SK-N-SH (cell line): ENCODE measurements at regions not wholly inside any gene's neighbourhood (a gene's known extent, or its start where the extent isn't known, plus 50 kb on each side); places are given as distances from the start of the nearest gene placed in this dataset.

Experiments used
- CTCF ChIA-PET: fragments of 300-600, 350-600 bp; formaldehyde crosslinking; extraction: SDS; loops from one replicate; lab custom pipeline; 2021; lab: Yijun Ruan, JAX
- POLR2A ChIA-PET: fragments of 350-600 bp; sonication (Branson Sonifier 250); formaldehyde crosslinking; extraction: SDS; loops from one replicate; lab custom pipeline; 2020; ENCODE audit warnings: antibody characterized with exemption, inconsistent platforms; lab: Yijun Ruan, JAX
- DNase-seq: peaks from one replicate; pipeline ENCODE4 v3.0.0; 2012
- H2AFZ ChIP-seq: fragments of 200-600 bp; sonication (generic); 2 replicates; pipeline ENCODE4 v1.8.1; 2016; ENCODE audit warnings: antibody characterized with exemption, mild to moderate bottlenecking, low read depth
- H3F3A ChIP-seq: fragments of 200-600 bp; sonication (generic); replicated peaks from 2 replicates; pipeline ENCODE3; 2016; ENCODE audit warnings: antibody characterized with exemption, mild to moderate bottlenecking; ENCODE audit not compliant: insufficient read depth
- H3K27ac ChIP-seq, 2 experiments: fragments of 200-500 bp in 1 of 2; fragments of 200-600 bp in 1 of 2; sonication (Bioruptor generic) in 1 of 2; sonication (generic), shearing (Covaris generic) in 1 of 2; 2 replicates each; pipeline versions ENCODE4 v1.5.1 to v1.6.1; 2014 to 2016; ENCODE audit warnings: low read depth in 2 of 2, inconsistent platforms in 1 of 2, low read length in 1 of 2, mild to moderate bottlenecking in 1 of 2, mixed read lengths in 1 of 2
- H3K27me3 ChIP-seq: fragments of 200-600 bp; sonication (generic), shearing (Covaris generic); 2 replicates; pipeline ENCODE4 v1.6.1; 2016; ENCODE audit warnings: mixed run types; ENCODE audit not compliant: insufficient read depth
- H3K36me3 ChIP-seq, 2 experiments: fragments of 200-500 bp in 1 of 2; fragments of 200-600 bp in 1 of 2; sonication (Bioruptor generic) in 1 of 2; sonication (generic) in 1 of 2; replicated peaks in 1 of 2; 2 replicates each; pipeline versions ENCODE3 to v1.5.1; 2014 to 2016; ENCODE audit warnings: low read length in 1 of 2, mild to moderate bottlenecking in 1 of 2; ENCODE audit not compliant: insufficient read depth in 2 of 2, control insufficient read depth in 1 of 2
- H3K4me1 ChIP-seq, 2 experiments: fragments of 200-500 bp in 1 of 2; fragments of 200-600 bp in 1 of 2; sonication (Bioruptor generic) in 1 of 2; sonication (generic), shearing (Covaris generic) in 1 of 2; 2 replicates each; pipeline versions ENCODE4 v1.5.1 to v1.6.1; 2014 to 2016; ENCODE audit warnings: low read depth in 1 of 2, low read length in 1 of 2, mixed run types in 1 of 2; ENCODE audit not compliant: insufficient read depth in 2 of 2, control insufficient read depth in 1 of 2
- H3K4me2 ChIP-seq: fragments of 200-600 bp; sonication (generic), shearing (Covaris generic); 2 replicates; pipeline ENCODE4 v1.6.1; 2017; ENCODE audit warnings: mixed run types
- H3K4me3 ChIP-seq, 2 experiments: fragments of 200-500 bp in 1 of 2; fragments of 200-600 bp in 1 of 2; sonication (Bioruptor generic) in 1 of 2; sonication (generic), shearing (Covaris generic) in 1 of 2; 2 replicates each; pipeline versions ENCODE4 v1.5.1 to v1.8.1; 2014 to 2016; ENCODE audit warnings: low read depth in 2 of 2, inconsistent platforms in 1 of 2, low read length in 1 of 2, mild to moderate bottlenecking in 1 of 2, mixed read lengths in 1 of 2, moderate library complexity in 1 of 2
- H3K79me2 ChIP-seq: fragments of 200-600 bp; sonication (generic); 2 replicates; pipeline ENCODE4 v1.8.1; 2017; ENCODE audit warnings: mild to moderate bottlenecking; ENCODE audit not compliant: insufficient read depth
- H3K9ac ChIP-seq: fragments of 200-600 bp; sonication (generic); 2 replicates; pipeline ENCODE4 v1.6.1; 2017; ENCODE audit warnings: mixed run types
- H3K9me2 ChIP-seq: fragments of 200-600 bp; sonication (generic); 2 replicates; pipeline ENCODE4 v1.6.1; 2017; ENCODE audit warnings: mixed run types
- H3K9me3 ChIP-seq: fragments of 200-600 bp; sonication (generic); 2 replicates; pipeline ENCODE4 v1.6.1; 2017; ENCODE audit warnings: mixed run types, mild to moderate bottlenecking, moderate library complexity
- H4K20me1 ChIP-seq: fragments of 200-600 bp; sonication (generic); 2 replicates; pipeline ENCODE4 v1.6.1; 2017; ENCODE audit warnings: mild to moderate bottlenecking, mixed run types; ENCODE audit not compliant: insufficient read depth
- CHD2 ChIP-seq: fragments of 150-350 bp; IDR thresholded peaks from 2 replicates; pipeline ENCODE4 v1.6.1; 2018; ENCODE audit warnings: low read length; ENCODE audit not compliant: partially characterized antibody
- ELF1 ChIP-seq: IDR thresholded peaks from 2 replicates; pipeline ENCODE4 v1.4.0; 2012
- FOSL2 ChIP-seq: IDR thresholded peaks from 2 replicates; pipeline ENCODE4 v1.4.0; 2012; ENCODE audit warnings: low read depth, mild to moderate bottlenecking, moderate library complexity, borderline replicate concordance
- FOXJ3 ChIP-seq: sonication (generic); formaldehyde crosslinking; IDR thresholded peaks from 2 replicates; pipeline ENCODE4 v1.5.1; 2020; ENCODE audit warnings: mild to moderate bottlenecking, missing genetic modification reagents
- JUND ChIP-seq: IDR thresholded peaks from 2 replicates; pipeline ENCODE4 v1.4.0; 2012
- MEF2A ChIP-seq: IDR thresholded peaks from 2 replicates; pipeline ENCODE4 v1.4.0; 2012; ENCODE audit warnings: low read depth, borderline replicate concordance
- MXI1 ChIP-seq: IDR thresholded peaks from 2 replicates; pipeline ENCODE4 v1.6.1; 2012; ENCODE audit warnings: mild to moderate bottlenecking, low read depth, low read length, improper control_type of control experiment
- NRF1 ChIP-seq: IDR thresholded peaks from 2 replicates; pipeline ENCODE4 v1.6.1; 2012; ENCODE audit warnings: low read depth, mild to moderate bottlenecking, low read length
- POLR2AphosphoS5 ChIP-seq: IDR thresholded peaks from 2 replicates; pipeline ENCODE4 v1.6.1; 2012; ENCODE audit warnings: low read depth, low read length
- RCOR1 ChIP-seq: fragments of 150-350 bp; IDR thresholded peaks from 2 replicates; pipeline ENCODE4 v1.6.1; 2017; ENCODE audit warnings: antibody characterized with exemption, low read length
- RXRA ChIP-seq: IDR thresholded peaks from 2 replicates; pipeline ENCODE4 v1.4.0; 2012; ENCODE audit warnings: low read depth, mild to moderate bottlenecking, borderline replicate concordance
- SMC3 ChIP-seq: IDR thresholded peaks from 2 replicates; pipeline ENCODE4 v1.6.1; 2012; ENCODE audit warnings: low read depth, low read length, improper control_type of control experiment
- TEAD4 ChIP-seq: IDR thresholded peaks from 2 replicates; pipeline ENCODE4 v1.4.0; 2012; ENCODE audit warnings: mild to moderate bottlenecking, borderline replicate concordance; ENCODE audit not compliant: insufficient read depth
- ZBTB33 ChIP-seq: IDR thresholded peaks from 2 replicates; pipeline ENCODE4 v1.4.0; 2012; ENCODE audit warnings: low read depth, borderline replicate concordance
- WGBS: methylation state at CpG from one replicate; pipeline ENCODE4 v1.1.6; 2017; ENCODE audit warnings: low lambda C conversion rate; 5-methylcytosine and 5-hydroxymethylcytosine counted together
- TF ChIP-seq, protein P1 (sequence below): fragments of 200-600 bp; sonication (generic); IDR thresholded peaks from 2 replicates; pipeline ENCODE4 v1.6.1; 2017; ENCODE audit warnings: antibody characterized with exemption, mild to moderate bottlenecking, moderate library complexity
- TF ChIP-seq, protein P2 (sequence below): fragments of 150-350 bp; IDR thresholded peaks from 2 replicates; pipeline ENCODE4 v1.6.1; 2016; ENCODE audit warnings: mild to moderate bottlenecking, low read depth, low read length

DNA sequence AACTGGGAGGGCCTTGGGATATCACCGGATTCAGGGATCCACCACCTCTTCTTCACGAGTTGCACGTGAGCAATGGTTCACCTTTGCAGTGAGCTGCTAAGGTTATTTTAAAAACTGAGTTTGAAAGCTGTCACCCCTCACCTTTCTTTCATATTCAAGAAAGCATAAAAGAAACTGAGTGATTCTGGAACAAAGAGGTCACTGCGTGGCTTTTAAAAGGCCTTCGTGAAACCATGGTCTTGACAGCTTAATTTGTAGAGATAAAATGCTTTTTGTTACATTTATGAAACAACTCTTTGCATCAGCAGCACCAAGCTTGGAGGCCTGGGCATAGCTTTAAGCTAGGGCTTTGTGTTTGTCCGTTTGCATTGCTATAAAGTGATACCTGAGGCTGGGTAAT is 101.4 kb upstream of the NECTIN1 start:
- 38% methylated on average over 6 of the region's 6 CpGs for WGBS
- H3K79me2 ChIP-seq = no peaks in the 10 kb centered on the region
- H3K36me3 ChIP-seq = no peaks in the 10 kb centered on the region
- no peaks in the 10 kb centered on the region for H3K9me2 ChIP-seq
- ChIA-PET POLR2A (interaction anchor here (1.2 kb wide), 1 partner anchor 101 kb away, joined by 3 read pairs; the partner anchor contains the start of gene NECTIN1), CTCF (interaction anchor here (0.9 kb wide), 1 partner anchor 38 kb away, joined by 3 read pairs; no protein-coding TSS in a partner anchor)
- TF ChIP-seq RCOR1 (no peak), SMC3 (no peak), MEF2A (no peak)
- TF ChIP-seq, protein P1, sequence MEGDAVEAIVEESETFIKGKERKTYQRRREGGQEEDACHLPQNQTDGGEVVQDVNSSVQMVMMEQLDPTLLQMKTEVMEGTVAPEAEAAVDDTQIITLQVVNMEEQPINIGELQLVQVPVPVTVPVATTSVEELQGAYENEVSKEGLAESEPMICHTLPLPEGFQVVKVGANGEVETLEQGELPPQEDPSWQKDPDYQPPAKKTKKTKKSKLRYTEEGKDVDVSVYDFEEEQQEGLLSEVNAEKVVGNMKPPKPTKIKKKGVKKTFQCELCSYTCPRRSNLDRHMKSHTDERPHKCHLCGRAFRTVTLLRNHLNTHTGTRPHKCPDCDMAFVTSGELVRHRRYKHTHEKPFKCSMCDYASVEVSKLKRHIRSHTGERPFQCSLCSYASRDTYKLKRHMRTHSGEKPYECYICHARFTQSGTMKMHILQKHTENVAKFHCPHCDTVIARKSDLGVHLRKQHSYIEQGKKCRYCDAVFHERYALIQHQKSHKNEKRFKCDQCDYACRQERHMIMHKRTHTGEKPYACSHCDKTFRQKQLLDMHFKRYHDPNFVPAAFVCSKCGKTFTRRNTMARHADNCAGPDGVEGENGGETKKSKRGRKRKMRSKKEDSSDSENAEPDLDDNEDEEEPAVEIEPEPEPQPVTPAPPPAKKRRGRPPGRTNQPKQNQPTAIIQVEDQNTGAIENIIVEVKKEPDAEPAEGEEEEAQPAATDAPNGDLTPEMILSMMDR = no peak
- peaks cover 0 to 51% of the 10 kb centered on the region in 2 experiments; a peak in 1 of 4 replicates for H3K4me1 ChIP-seq
- H3K9ac ChIP-seq = no peak overlapping the region
- no peak overlapping the region for H2AFZ ChIP-seq
- H3K27me3 ChIP-seq = no peaks in the 10 kb centered on the region; the same call in 1 of the 2 replicates
- H3K4me3 ChIP-seq = no peak overlapping the region
- H3F3A ChIP-seq = no peaks in the 10 kb centered on the region
- H3K9me3 ChIP-seq = no peaks in the 10 kb centered on the region
- no peak overlapping the region; a peak in 1 of 4 replicates for H3K27ac ChIP-seq
- H3K4me2 ChIP-seq = no peak overlapping the region
- DNase-seq = no peak
- H4K20me1 ChIP-seq = no peaks in the 10 kb centered on the region

- 24% methylated on average over 3 of the region's 3 CpGs for WGBS
- Histone ChIP-seq H3K9me3 (no peaks in the 10 kb centered on the region), H3K9me2 (no peaks in the 10 kb centered on the region), H3K27me3 (no peaks in the 10 kb centered on the region; the same call in 1 of the 2 replicates), H3K9ac (no peak overlapping the region), H4K20me1 (no peaks in the 10 kb centered on the region), H3K4me1 (peaks cover 0 to 47% of the 10 kb centered on the region in 2 experiments; a peak in 1 of 4 replicates), H3K27ac (peak overlapping the region in 1 of 2 experiments; percentile 58; a peak in 1 of 4 replicates), H3K36me3 (no peaks in the 10 kb centered on the region), H3K79me2 (no peaks in the 10 kb centered on the region), H3F3A (no peaks in the 10 kb centered on the region), H2AFZ (no peak overlapping the region), H3K4me2 (no peak overlapping the region), H3K4me3 (no peak overlapping the region)
- POLR2A ChIA-PET = interaction anchor here (1.2 kb wide), 1 partner anchor 50 kb away, joined by 6 read pairs; no protein-coding TSS in a partner anchor
- CTCF ChIA-PET = interaction anchor here (0.6 to 1.2 kb wide), 2 partner anchors 159 to 278 kb away, joined by 3 read pairs; no protein-coding TSS in a partner anchor
- TF ChIP-seq POLR2AphosphoS5 (no peak), FOSL2 (no peak), RCOR1 (no peak), ZBTB33 (no peak), FOXJ3 (CRISPR knock-in tag) (no peak), ELF1 (no peak), JUND (no peak), RXRA (no peak), NRF1 (no peak), MXI1 (no peak), CHD2 (no peak), TEAD4 (no peak)
- TF ChIP-seq, protein P2, sequence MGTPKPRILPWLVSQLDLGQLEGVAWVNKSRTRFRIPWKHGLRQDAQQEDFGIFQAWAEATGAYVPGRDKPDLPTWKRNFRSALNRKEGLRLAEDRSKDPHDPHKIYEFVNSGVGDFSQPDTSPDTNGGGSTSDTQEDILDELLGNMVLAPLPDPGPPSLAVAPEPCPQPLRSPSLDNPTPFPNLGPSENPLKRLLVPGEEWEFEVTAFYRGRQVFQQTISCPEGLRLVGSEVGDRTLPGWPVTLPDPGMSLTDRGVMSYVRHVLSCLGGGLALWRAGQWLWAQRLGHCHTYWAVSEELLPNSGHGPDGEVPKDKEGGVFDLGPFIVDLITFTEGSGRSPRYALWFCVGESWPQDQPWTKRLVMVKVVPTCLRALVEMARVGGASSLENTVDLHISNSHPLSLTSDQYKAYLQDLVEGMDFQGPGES = no peak
- no peak for DNase-seq
Measured at GRCh38 chr11:119829402-119829801, 100.4 kb upstream of the NECTIN1 start.
